Brain pericyte (primary cell): ENCODE measurements at regions not wholly inside any gene's neighbourhood (a gene's known extent, or its start where the extent isn't known, plus 50 kb on each side); places are given as distances from the start of the nearest gene placed in this dataset.

Experiments
- DNase-seq: peaks from one replicate; pipeline ENCODE4 v3.0.0-alpha.2; 2012; ENCODE audit warnings: low read depth, low spot score

DNA sequence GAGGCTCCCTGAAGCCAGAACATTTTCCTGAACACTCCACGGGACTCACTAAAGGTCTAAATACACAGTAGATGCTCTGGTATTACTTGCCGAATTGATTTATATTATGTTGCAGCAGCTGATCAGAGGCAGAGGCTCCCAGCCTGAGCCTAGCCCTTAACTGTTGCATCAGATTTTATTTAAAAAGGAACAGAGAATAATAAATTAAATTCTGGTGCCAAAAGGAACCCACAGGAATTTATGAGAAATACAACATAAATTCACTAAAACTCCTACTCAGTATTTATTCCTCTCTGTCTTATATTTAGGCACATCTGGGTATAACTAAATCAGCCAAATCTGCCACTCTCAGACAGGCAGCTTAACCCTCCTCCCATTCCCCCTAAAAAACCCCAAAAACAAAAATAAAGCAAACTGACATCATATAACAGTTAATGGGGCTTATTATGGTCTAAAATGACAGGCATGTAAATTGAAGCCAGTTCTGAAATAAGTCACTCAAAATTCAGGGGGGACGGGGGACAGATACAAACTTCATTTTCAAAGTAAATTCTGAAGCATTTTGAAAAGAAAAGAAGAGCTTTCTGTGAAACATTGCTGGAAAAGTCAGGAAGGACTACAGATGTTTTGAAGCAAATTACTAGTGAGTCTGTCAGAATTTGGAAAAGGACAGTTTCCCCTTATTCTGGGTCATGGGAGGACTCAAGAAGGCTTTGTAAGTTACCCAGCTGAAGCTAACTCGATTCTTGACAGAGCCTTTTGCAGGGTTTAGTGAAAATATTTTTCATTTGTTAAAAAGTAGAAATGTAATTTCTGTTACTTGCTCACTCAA is 53.8 kb upstream of the CORO2B start:
- no peak for DNase-seq

DNA sequence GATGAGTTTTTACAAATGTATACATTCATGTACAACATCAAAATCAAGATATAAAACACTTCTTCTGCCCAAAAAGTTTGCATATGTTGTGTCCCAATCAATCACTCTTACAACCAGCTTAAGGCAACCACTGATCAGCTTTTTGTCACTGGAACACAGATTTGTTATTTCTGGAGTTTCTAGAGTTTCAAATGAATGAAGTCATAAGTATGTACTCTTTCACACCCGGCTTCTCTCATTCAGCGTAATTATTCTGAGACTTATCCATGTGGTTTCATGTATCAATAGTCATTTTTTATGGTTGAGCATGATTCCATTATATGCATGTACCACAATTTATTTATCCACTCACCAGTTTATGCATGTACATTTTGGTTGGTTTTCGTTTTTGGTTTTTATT is 53.0 kb upstream of the CORO2B start:
- no peak for DNase-seq

DNA sequence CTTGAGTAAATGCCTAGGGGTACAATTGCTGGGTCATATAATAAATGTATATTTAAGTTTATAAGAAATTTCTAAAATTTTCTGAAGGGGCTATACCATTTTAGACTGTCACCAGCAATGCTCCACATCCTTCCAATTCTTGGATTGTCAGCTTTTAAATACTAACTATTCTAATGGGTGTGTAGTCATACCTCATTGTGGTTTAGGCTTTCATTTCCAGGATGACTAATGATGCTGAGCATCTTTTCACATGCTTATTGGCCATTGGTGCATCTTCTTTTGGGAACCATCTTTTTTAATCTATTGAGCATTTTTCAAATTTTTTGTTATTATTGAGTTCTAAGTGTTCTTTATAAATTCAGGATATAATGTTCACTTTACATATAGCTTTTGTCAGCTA is 52.5 kb upstream of the CORO2B start:
- no peak for DNase-seq

DNA sequence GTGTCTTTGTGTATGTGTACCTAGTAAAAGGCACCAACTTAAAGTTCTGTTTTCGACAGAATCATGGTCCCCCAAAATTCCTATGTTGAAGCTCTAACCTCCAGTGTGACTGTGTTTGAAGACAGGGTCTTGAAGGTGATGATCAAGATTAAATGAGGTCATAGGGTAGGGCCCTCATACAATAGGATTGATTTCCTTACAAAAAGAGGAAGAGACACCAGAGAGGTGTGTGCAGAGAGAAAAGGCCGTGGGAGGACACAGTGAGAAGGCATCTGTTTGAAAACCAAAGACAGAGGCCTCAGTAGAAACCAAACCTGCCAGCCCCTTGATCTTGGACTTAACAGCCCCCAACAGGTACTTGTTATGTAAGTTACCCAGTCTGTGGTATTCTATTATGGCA is 52.0 kb upstream of the CORO2B start:
- no peak for DNase-seq

DNA sequence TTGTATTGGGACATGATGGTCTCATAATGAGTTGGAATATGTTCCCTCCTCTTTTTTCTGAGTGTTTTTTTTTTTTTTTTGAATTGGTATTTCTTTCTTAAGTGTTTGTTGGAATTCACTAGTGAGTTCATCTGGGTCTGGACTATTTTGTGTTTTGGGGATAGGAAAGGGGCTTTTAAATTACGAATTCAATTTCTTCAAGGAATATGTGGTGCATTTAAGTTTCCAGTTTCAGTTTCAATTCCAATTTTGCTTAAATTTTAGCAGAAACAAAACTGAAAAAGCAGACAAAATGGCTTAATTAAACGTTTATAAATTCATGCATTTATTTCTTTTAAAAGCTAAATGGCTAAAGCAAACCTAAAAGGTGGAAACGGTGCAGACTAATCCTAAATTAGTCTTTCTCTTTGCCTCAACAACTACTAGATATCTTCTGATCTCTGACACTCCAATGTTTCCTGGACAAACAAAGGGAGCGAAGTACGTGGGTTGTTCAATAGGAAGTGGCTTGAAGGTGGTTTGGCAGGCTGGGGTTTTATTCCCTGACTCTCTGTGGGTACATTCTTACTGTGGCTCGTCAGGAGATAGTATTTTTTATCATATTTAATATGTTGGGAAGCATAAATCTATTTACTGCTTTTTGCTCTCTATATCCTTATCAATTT is 50.0 kb upstream of the CORO2B start:
- DNase-seq = no peak
